ENCODE measurements at regions not wholly inside any gene's neighbourhood (a gene's known extent, or its start where the extent isn't known, plus 50 kb on each side); places are given as distances from the start of the nearest gene placed in this dataset.

- Histone ChIP-seq H3K9me3 (no peaks in the 10 kb centered on the region), H3K27me3 (no peaks in the 10 kb centered on the region), H3K36me3 (no peaks in the 10 kb centered on the region), H3K4me1 (no peaks in the 10 kb centered on the region), H3K4me3 (no peak overlapping the region), H3K27ac (no peak overlapping the region)
- 61 to 70% methylated on average over 4 of the region's 4 CpGs for WGBS, 2 donors
- no peak for DNase-seq
- TF ChIP-seq POLR2AphosphoS5 (IDR thresholded peaks at IDR 0.05) (no peak), POLR2A (IDR thresholded peaks at IDR 0.05) (no peak), EP300 (IDR thresholded peaks at IDR 0.05) (no peak), CTCF (IDR thresholded peaks at IDR 0.05) (no peak)
- ATAC-seq (ENCODE audit: low FRiP score in 2 of 2): no peak
These were observed 156.0 kb downstream of the BAMBI start for GRCh38 chr10:28833313-28833712.

- Histone ChIP-seq H3K4me1 (no peaks in the 10 kb centered on the region), H3K9me3 (no peaks in the 10 kb centered on the region)
- TF ChIP-seq CTCF (IDR thresholded peaks at IDR 0.05) (no peak), EP300 (IDR thresholded peaks at IDR 0.05) (no peak), POLR2AphosphoS5 (IDR thresholded peaks at IDR 0.05) (no peak), POLR2A (IDR thresholded peaks at IDR 0.05) (no peak)
These were observed 159.1 kb downstream of the BAMBI start for GRCh38 chr10:28836435-28836743.

GRCh38 chr10:28837613-28838390 is 160.5 kb downstream of the BAMBI start:
- no peaks in the 10 kb centered on the region for H3K4me1 ChIP-seq
- no peak overlapping the region for H3K27ac ChIP-seq
- 59 to 66% methylated on average over 3 of the region's 3 CpGs for WGBS, 2 donors
- ATAC-seq (ENCODE audit: low FRiP score in 2 of 2) (no peak), DNase-seq (no peak)
- H3K9me3 ChIP-seq: no peaks in the 10 kb centered on the region
- no peaks in the 10 kb centered on the region for H3K27me3 ChIP-seq
- H3K4me3 ChIP-seq: no peak overlapping the region
- no peak for TF ChIP-seq POLR2AphosphoS5 (IDR thresholded peaks at IDR 0.05)
- no peak for TF ChIP-seq POLR2A (IDR thresholded peaks at IDR 0.05)
- TF ChIP-seq EP300 (IDR thresholded peaks at IDR 0.05): no peak
- no peak for TF ChIP-seq CTCF (IDR thresholded peaks at IDR 0.05)
- no peaks in the 10 kb centered on the region for H3K36me3 ChIP-seq

More at GRCh38 chr10:28836435-28836743, 159.1 kb downstream of the BAMBI start:
- no peak for ATAC-seq (ENCODE audit: low FRiP score in 2 of 2)
- no peaks in the 10 kb centered on the region for H3K27me3 ChIP-seq
- no peaks in the 10 kb centered on the region for H3K36me3 ChIP-seq
- no peak overlapping the region for H3K4me3 ChIP-seq
- no peak overlapping the region for H3K27ac ChIP-seq
- DNase-seq: no peak

GRCh38 chr10:28838908-28839307 is 161.6 kb downstream of the BAMBI start:
- no peak for DNase-seq
- H3K27ac ChIP-seq: no peak overlapping the region
- no peaks in the 10 kb centered on the region for H3K36me3 ChIP-seq
- no peaks in the 10 kb centered on the region for H3K4me1 ChIP-seq
- peak in 1 of 2 donors; percentile 51 for ATAC-seq (ENCODE audit: low FRiP score in 2 of 2)
- no peaks in the 10 kb centered on the region for H3K9me3 ChIP-seq
- TF ChIP-seq EP300 (IDR thresholded peaks at IDR 0.05) (no peak), POLR2AphosphoS5 (IDR thresholded peaks at IDR 0.05) (no peak), POLR2A (IDR thresholded peaks at IDR 0.05) (no peak), CTCF (IDR thresholded peaks at IDR 0.05) (no peak)
- 80 to 88% methylated on average over 2 of the region's 2 CpGs for WGBS, 2 donors
- H3K27me3 ChIP-seq: no peaks in the 10 kb centered on the region
- no peak overlapping the region for H3K4me3 ChIP-seq

- Histone ChIP-seq H3K4me1 (no peaks in the 10 kb centered on the region), H3K36me3 (no peaks in the 10 kb centered on the region), H3K27ac (no peak overlapping the region), H3K4me3 (no peak overlapping the region), H3K9me3 (no peaks in the 10 kb centered on the region), H3K27me3 (no peaks in the 10 kb centered on the region)
- DNase-seq (no peak), ATAC-seq (ENCODE audit: low FRiP score in 2 of 2) (no peak)
- 25 to 35% methylated on average over 6 of the region's 6 CpGs for WGBS, 2 donors
- TF ChIP-seq CTCF (IDR thresholded peaks at IDR 0.05): no peak
- TF ChIP-seq POLR2A (IDR thresholded peaks at IDR 0.05): no peak
- TF ChIP-seq EP300 (IDR thresholded peaks at IDR 0.05): no peak
- no peak for TF ChIP-seq POLR2AphosphoS5 (IDR thresholded peaks at IDR 0.05)
These were observed 162.3 kb downstream of the BAMBI start for GRCh38 chr10:28839600-28840007.
